RWPE1 (cell line): ENCODE measurements at regions not wholly inside any gene's neighbourhood (a gene's known extent, or its start where the extent isn't known, plus 50 kb on each side); places are given as distances from the start of the nearest gene placed in this dataset.

Experiments
- CTCF ChIA-PET: fragments of 350-600 bp; sonication (Branson Sonifier 250); formaldehyde crosslinking; extraction: SDS; loops from one replicate; lab custom pipeline; 2021; lab: Yijun Ruan, JAX
- POLR2A ChIA-PET: fragments of 400-600 bp; formaldehyde crosslinking; extraction: SDS; loops from one replicate; lab custom pipeline; 2020; ENCODE audit warnings: antibody characterized with exemption; ENCODE audit not compliant: low non-redundant PET; lab: Yijun Ruan, JAX
- DNase-seq: peaks from one replicate; pipeline ENCODE4 v3.0.0; 2012; ENCODE audit warnings: low spot score
- H3K27ac ChIP-seq: fragments of 450-650 bp; 2 replicates; pipeline ENCODE4 v1.5.1; 2017
- TF ChIP-seq, protein P1 (sequence below): fragments of 450-650 bp; conservative IDR thresholded peaks from 2 replicates; pipeline ENCODE4 v1.5.1; 2017; ENCODE audit warnings: low read depth, mild to moderate bottlenecking

DNA sequence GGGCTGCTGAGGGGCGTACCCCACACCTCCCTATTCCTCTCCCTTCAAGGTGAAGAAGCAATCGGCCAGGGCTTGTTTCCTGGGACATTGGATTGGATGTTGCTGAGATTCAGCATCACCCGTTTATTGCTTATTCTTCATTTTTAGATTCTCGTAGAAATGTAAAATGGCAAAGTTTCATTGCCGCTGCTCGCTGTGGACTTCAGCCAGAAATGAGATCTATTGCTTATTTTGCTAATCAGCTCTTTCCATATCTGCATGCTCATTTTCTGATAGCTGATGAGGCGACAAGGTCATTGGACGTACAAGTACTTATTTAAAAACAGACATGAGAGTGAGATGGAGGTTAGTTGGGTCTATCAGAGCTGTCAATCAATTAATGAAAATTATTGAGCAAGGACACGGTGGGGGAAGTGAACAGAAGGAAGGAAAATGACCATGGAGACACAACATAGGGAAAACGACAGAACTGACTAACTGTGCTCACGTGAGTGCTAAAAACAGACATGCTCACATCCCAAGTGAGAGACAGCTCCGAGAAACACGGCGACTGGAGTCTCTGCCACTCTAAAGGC is 471.2 kb downstream of the NR2F2 start:
- no peak overlapping the region for H3K27ac ChIP-seq
- POLR2A ChIA-PET, result no interaction called here
- TF ChIP-seq, protein P1, sequence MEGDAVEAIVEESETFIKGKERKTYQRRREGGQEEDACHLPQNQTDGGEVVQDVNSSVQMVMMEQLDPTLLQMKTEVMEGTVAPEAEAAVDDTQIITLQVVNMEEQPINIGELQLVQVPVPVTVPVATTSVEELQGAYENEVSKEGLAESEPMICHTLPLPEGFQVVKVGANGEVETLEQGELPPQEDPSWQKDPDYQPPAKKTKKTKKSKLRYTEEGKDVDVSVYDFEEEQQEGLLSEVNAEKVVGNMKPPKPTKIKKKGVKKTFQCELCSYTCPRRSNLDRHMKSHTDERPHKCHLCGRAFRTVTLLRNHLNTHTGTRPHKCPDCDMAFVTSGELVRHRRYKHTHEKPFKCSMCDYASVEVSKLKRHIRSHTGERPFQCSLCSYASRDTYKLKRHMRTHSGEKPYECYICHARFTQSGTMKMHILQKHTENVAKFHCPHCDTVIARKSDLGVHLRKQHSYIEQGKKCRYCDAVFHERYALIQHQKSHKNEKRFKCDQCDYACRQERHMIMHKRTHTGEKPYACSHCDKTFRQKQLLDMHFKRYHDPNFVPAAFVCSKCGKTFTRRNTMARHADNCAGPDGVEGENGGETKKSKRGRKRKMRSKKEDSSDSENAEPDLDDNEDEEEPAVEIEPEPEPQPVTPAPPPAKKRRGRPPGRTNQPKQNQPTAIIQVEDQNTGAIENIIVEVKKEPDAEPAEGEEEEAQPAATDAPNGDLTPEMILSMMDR, result no peak

DNA sequence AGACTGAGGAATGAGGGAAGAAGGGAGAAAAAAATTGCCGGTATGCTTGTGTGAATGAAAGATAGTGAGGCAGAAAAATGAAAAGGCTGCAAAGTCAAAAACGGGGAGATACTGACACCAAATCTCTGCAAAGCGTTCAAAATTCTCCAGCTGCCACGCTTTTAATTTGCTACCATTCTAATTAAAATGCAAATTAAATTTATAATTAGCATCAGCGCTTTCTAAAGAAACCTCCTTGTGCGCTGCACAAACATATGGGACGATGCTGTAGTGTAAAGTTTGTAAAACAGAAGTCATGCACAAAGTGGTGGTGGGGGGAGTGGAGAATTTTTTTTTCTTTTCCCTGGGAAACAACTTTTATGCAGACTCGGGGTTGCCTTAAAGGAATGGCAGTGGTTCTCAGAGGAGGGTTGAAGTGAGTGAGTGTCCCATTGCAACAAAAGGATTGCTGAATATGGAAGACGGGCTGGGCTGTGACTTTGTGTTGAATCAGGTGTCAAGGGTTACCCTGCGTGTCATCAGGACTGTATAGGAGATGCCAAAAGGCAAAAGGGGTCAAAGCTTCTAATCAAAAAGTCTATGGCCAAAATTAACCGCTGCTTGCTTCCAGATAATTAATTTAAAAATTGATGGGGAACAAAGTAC is 472.2 kb downstream of the NR2F2 start:
- ChIA-PET POLR2A (no interaction called here), CTCF (no interaction called here)
- H3K27ac ChIP-seq, result no peak overlapping the region
- DNase-seq, result no peak
- TF ChIP-seq, protein P1, result no peak

More for the DNA sequence above, 471.2 kb downstream of the NR2F2 start:
- no peak for DNase-seq
- CTCF ChIA-PET, result no interaction called here

DNA sequence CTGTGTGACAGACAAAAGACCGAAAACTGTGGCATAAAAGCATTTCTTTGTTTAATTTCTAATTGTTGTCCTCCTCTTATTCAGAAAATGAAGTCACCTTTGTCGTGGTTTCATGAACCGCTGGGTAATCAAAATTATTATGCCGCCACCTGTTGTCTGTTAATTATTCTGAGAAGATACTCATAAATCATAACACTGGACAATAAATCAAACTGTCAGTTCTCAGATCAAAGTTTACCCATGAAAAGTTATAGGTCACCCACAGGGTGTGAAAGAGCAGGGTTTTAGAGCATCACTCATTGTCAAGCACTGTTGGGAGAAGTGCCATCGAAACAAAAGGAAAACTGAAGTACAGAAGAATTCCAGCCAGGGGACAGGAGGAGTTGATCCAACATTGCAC is 474.3 kb downstream of the NR2F2 start:
- POLR2A ChIA-PET, result no interaction called here
- no peak overlapping the region for H3K27ac ChIP-seq
- TF ChIP-seq, protein P1, result no peak
- CTCF ChIA-PET, result no interaction called here
- no peak for DNase-seq

DNA sequence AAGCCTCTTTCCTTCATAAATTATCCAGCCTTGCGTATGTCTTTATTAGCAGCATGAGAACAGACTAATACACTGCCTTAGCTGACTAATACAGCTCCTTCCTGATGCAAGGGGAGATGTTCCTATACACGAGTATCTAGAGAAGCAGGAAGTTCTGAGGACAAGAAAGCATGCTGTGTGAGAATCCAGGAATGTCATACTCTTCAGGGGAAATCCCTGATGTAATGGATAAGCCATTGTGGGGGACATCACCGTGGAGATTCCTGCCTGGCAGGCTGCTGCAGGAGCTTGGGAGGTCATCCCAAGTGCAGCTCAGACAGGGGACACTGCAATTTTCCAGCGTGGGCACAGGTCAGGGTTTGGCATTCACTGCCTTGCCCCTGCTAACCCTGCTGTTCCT is 476.9 kb downstream of the NR2F2 start:
- no peak overlapping the region for H3K27ac ChIP-seq
- TF ChIP-seq, protein P1, result no peak
- DNase-seq, result no peak
- CTCF ChIA-PET, result no interaction called here
- POLR2A ChIA-PET, result no interaction called here

DNA sequence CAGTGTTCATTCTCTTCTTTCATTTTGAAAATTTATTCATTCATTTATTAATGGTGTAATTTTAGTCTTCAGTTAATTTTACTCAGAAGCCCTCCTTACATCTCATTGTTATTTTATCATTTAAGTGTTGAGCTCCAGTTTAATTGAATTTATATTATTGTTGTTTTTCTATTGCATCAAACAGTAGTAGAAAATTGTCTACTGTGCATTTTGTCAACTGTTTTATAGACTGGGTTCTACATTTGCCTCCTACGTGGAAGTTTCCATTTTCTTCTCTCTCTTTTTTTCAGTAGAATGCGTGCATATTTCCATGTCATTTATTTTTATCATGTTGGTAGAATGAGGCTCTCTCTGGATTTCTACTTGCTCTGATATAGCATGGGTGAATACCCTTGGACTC is 487.4 kb downstream of the NR2F2 start:
- H3K27ac ChIP-seq, result no peak overlapping the region
- no peak for DNase-seq
- ChIA-PET CTCF (no interaction called here), POLR2A (no interaction called here)
- TF ChIP-seq, protein P1, result no peak

DNA sequence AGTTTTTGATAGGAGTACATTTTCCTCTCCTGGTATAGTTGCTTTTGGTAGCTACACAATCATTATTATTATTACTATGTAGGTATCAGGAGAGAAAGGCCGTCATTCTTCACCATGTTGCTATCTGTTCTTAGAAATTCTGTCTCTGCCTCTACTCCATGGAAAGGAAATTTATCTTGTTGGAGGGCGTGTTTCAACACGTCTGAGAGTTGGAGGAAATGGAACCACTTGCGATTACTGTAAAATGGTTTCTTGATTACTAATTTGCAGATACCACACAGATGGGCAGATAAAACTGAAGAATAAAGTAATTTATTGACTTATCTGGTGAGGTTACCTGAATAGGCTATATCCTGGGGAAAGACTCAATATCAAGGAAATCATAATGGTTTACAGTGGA is 488.4 kb downstream of the NR2F2 start:
- TF ChIP-seq, protein P1, result no peak
- ChIA-PET POLR2A (no interaction called here), CTCF (no interaction called here)
- no peak overlapping the region for H3K27ac ChIP-seq
- no peak for DNase-seq
